IPS-11a (cell line): ENCODE measurements at regions not wholly inside any gene's neighbourhood (a gene's known extent, or its start where the extent isn't known, plus 50 kb on each side); places are given as distances from the start of the nearest gene placed in this dataset.
"Not testable (repeated sequence)": the region's sequence is repeated elsewhere in the genome, so short reads cannot be mapped to it uniquely, and the experiment has no call there.

Experiments used
- H3K4me3 ChIP-seq: one replicate; pipeline ENCODE4 v1.5.1; 2013; ENCODE audit warnings: low read depth, low read length, control low read depth

GRCh38 chr1:242824435-242824834 lies 299.9 kb upstream of the PLD5 start:
- H3K4me3 ChIP-seq, result no peak overlapping the region

DNA sequence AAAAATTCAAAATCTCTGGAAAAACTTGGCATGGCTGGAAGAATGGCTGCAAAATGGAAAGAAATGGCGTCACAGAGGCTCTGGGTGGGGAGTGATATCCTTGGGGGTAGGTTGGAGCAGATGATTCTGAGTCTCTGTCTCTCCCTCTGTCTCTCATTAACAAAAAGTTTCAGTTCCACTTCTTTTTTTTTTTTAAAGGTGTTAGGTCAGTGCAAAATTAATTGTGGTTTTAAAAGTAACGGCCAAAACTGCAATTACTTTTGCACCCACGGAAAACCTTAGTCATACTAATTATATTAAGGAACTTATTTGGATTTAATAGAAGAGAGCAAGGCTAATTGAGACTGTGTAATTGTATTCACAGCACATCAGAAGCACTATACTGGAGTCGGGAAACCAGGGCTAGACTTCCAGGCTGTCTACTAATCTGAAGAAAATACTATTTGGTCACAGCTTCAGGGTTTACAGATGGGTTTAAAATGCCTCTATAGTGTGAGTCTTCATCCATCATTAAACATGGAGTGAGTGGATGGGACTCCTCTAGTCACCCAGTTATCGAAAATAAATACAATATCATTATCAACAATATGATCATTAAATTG lies 289.1 kb upstream of the PLD5 start:
- H3K4me3 ChIP-seq, result no peak overlapping the region

GRCh38 chr1:242811092-242811840 lies 286.8 kb upstream of the PLD5 start:
- H3K4me3 ChIP-seq, result no peak overlapping the region

GRCh38 chr1:242806324-242806723 lies 281.8 kb upstream of the PLD5 start:
- H3K4me3 ChIP-seq, result no peak overlapping the region

DNA sequence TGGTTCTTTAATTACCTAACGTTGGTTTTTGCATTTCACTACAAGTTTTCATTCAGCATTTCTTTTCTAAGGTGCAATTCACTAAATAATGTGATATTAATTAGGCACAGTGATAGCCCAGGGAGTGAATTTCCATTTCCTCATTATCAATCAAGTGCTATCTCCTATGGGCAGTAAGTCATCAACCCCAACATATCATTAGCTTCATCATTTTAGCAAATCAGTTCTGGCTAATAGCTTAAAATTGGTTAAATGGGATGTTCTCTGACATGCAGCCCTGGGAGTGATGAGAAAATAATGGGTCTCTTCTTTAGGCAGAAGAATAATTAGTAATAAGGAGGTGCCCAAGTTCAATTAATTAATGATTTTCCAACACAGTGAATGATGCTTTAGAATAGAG lies 280.9 kb upstream of the PLD5 start:
- not testable (repeated sequence) for H3K4me3 ChIP-seq

GRCh38 chr1:242802973-242803372 lies 278.5 kb upstream of the PLD5 start:
- H3K4me3 ChIP-seq, result no peak overlapping the region

DNA sequence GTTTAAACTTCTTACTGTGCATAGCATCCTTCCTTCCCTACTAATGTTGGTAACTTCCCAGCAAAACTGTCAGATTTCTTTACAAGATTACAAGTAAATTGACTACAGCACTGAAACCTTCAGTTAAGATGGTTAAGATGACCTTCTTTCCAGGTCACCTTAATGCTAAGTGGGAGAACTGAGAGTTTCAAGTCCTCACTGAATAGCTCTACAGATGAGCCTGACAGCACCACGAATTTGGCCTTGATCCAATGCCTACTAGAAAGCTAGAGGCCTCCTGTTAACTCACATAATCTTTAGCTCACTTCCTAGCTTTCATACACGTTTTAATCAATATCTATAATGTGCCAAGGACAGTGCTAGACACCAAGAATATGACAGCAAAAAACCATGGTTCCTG lies 276.0 kb upstream of the PLD5 start:
- no peak overlapping the region for H3K4me3 ChIP-seq

GRCh38 chr1:242797856-242798255 lies 273.4 kb upstream of the PLD5 start:
- H3K4me3 ChIP-seq, result no peak overlapping the region

GRCh38 chr1:242788771-242789170 lies 264.3 kb upstream of the PLD5 start:
- no peak overlapping the region for H3K4me3 ChIP-seq

- no peak overlapping the region for H3K4me3 ChIP-seq
Measured at GRCh38 chr1:242787968-242788367, 263.5 kb upstream of the PLD5 start.

- no peak overlapping the region for H3K4me3 ChIP-seq
Measured at GRCh38 chr1:242784807-242785206, 260.3 kb upstream of the PLD5 start.

- H3K4me3 ChIP-seq, result no peak overlapping the region
Measured at GRCh38 chr1:242784084-242784483, 259.6 kb upstream of the PLD5 start.

GRCh38 chr1:242774256-242774655 lies 249.8 kb upstream of the PLD5 start:
- no peak overlapping the region for H3K4me3 ChIP-seq

DNA sequence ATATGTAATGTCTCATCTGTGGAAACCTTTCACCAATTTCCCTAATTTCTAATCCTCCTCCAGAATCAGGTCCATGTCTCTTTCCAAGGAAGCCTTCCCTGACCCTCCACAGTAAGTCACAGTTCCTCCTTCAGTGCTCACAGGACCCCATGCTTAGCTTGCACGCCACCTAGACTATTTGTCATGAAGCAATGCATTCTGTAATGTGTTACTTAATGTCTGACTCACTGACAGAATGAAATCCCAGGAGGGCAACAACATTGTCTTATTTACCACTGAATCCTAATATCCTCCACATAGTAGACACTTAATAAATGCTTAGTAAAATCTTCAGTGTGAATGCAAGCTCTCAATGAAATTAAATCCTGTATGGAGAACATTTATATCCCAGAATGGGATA lies 245.9 kb upstream of the PLD5 start:
- H3K4me3 ChIP-seq, result no peak overlapping the region

- no peak overlapping the region for H3K4me3 ChIP-seq
Measured at GRCh38 chr1:242764161-242764560, 239.7 kb upstream of the PLD5 start.

DNA sequence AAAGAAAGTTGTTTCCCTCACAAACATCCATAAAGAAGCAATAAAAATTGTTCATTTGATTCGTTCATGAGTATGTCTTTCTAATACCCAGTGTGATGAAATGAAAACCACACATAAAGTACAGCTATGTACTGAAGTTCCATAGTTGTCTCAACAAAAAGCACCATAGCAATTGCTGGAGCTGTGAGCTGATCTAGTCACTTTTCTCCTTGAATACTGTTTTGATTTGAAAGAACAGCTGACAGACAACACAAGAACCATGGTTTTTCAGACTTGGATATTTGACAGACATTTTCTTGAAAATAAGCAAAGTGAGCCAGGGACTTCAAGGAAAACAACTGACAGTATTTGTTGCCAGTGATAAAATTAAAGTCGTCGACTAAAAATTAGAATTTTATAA lies 237.1 kb upstream of the PLD5 start:
- H3K4me3 ChIP-seq, result no peak overlapping the region

DNA sequence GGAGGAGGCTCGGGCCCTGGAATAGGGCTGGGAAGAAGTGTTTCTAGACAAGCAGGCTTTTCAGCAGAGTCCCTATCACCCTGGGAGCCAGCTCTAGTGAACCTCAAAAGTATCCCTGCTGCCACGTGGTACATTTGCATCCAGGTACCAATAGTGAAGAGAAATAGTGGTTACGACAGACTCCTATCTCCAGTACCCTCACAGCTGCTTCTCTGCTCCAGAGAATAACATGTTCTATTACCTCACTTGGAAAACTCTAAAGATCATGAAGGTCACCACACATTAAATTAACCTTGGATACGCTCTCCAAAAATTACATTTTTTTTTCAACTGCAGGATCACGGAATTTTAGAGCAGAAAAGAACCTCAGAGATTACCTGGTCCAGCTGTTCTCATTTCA lies 230.4 kb upstream of the PLD5 start:
- H3K4me3 ChIP-seq, result no peak overlapping the region

DNA sequence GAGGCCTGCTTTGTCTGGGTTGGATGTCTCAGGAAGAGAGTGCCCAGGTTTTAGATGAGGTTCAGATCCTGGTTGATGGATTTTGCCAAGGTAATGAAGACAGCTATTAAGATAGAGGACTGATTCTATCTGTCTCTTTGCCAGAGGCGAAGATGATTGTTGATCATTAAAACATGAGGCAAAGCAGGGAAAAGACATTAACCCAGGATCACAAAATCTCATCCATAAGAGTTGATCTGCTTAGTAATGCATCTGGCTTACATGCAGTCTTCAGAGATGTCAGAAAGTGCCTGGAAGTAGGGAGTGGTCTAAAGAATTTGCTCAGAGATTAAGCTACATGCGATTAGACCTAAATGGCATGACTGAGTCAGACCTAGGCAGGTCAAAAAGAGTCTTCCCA lies 229.6 kb upstream of the PLD5 start:
- no peak overlapping the region for H3K4me3 ChIP-seq

DNA sequence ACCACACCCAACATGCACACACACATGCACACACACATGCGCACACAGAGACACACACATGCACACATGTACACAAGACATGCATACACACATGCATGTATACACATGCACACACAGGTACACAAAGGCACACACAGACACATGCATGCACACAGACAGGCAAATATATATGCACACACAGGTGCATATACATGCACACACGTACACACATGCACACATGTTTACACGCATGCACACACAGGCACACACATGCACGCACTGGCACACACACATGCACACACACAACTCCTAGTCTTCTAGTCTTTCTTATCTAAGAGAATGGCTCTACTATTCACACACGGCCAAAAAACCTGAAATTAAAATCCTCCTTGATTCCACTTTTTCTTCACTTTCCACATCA lies 222.7 kb upstream of the PLD5 start:
- H3K4me3 ChIP-seq, result no peak overlapping the region

- no peak overlapping the region for H3K4me3 ChIP-seq
Measured at GRCh38 chr1:242745079-242745478, 220.6 kb upstream of the PLD5 start.

DNA sequence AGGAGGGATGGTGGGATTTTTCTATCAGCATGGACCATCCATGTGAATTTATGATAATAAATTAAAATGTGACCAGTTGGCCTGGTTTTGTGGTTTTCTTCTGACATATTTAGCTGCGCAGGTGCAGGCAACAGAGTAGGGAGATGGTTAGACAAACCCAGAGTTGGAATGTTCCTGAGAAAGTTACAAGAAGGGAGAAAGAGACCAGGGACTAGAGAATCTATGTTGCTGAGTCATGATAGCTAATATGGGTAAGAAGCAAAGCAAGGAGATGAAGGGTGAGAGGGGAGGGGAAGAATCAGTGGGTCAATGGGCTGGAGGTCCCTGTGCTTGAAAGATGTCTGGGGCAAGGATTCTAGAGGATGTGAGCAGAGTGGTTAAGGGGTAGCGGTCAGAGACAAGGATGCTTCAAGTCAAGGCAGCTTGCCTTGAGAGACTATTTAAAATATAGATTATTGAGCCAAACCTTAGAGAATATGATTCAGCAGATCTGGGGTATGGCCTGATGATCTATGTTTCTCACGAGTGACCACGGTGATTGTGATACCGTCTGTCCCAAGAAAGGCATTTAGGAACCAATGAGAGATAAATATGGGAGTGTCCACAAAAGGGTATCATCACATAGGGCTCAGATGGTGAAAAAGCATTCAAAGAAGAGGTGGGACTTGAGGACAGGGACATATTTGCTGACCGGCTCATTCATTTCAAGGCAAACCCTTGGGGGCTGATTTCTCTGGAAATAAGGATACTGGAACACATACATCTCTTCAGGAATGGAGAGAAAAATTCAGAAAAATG lies 219.7 kb upstream of the PLD5 start:
- no peak overlapping the region for H3K4me3 ChIP-seq
